Loucy (cell line): ENCODE measurements at regions not wholly inside any gene's neighbourhood (a gene's known extent, or its start where the extent isn't known, plus 50 kb on each side); places are given as distances from the start of the nearest gene placed in this dataset.

Experiments
- CTCF ChIP-seq: fragments of 200-600 bp; sonication (generic); conservative IDR thresholded peaks from 2 replicates; pipeline ENCODE4 v1.5.1; 2014; ENCODE audit warnings: mild to moderate bottlenecking, antibody characterized with exemption, low read length
- EZH2phosphoT487 ChIP-seq: fragments of 200-600 bp; IDR thresholded peaks from 2 replicates; pipeline ENCODE4 v1.6.1; 2018; ENCODE audit warnings: antibody characterized with exemption, mild to moderate bottlenecking, moderate library complexity, borderline replicate concordance

- no peak for TF ChIP-seq CTCF
- no peak for TF ChIP-seq EZH2phosphoT487
These were observed 1139.1 kb downstream of the CDH11 start for GRCh38 chr16:63982741-63983140.
